ENCODE measurements at regions not wholly inside any gene's neighbourhood (a gene's known extent, or its start where the extent isn't known, plus 50 kb on each side); places are given as distances from the start of the nearest gene placed in this dataset.

DNA sequence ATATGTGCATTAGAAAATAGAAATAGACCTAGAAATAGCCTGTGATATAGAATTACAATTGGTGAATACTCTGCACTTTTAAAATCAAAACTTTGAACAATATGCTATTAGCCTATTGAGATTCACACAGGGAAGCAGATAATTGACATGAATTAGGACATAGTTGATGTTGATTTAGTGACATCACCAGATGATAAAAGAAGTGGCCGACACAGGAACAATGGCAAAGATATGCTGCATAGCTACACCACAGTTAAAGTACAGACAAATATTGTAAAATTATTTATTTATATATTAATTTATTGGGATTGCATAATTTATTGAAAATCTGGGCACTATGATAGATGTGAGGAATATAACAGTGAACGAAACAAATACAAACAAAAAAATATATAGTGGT, 261.5 kb upstream of the CCNH start:
- DNase-seq (ENCODE audit: extremely low spot score): no peak
- TF ChIP-seq, protein P1, sequence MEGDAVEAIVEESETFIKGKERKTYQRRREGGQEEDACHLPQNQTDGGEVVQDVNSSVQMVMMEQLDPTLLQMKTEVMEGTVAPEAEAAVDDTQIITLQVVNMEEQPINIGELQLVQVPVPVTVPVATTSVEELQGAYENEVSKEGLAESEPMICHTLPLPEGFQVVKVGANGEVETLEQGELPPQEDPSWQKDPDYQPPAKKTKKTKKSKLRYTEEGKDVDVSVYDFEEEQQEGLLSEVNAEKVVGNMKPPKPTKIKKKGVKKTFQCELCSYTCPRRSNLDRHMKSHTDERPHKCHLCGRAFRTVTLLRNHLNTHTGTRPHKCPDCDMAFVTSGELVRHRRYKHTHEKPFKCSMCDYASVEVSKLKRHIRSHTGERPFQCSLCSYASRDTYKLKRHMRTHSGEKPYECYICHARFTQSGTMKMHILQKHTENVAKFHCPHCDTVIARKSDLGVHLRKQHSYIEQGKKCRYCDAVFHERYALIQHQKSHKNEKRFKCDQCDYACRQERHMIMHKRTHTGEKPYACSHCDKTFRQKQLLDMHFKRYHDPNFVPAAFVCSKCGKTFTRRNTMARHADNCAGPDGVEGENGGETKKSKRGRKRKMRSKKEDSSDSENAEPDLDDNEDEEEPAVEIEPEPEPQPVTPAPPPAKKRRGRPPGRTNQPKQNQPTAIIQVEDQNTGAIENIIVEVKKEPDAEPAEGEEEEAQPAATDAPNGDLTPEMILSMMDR (IDR thresholded peaks at IDR 0.05; ENCODE audit: control extremely low read depth, extremely low read depth, low read depth, missing control alignments): no peak
- CTCF ChIA-PET: interaction anchor here (1.4 kb wide), 1 partner anchor 9 kb away, joined by 3 read pairs; no protein-coding TSS in a partner anchor
- POLR2A ChIA-PET: no interaction called here

DNA sequence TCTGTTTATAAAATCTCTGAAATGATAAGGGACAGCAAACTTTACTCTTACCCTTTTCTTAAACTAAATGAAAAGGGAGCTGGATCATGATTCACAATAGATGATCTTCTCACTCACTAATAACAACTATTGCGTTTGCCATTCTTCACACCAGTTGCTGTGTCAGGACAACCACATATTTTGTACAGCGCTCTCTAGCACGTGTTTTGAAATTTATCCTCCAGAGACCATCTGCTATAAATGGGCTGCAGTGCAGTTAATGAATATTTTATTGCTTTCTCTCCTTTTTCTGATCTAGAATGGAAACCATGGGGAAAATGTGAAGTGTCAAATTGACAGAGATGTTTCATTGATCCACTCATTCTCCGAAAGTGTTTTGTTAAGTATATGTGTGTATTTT, 258.4 kb upstream of the CCNH start:
- no peak for DNase-seq (ENCODE audit: extremely low spot score)
- TF ChIP-seq, protein P1 (IDR thresholded peaks at IDR 0.05; ENCODE audit: control extremely low read depth, extremely low read depth, low read depth, missing control alignments): no peak
- ChIA-PET POLR2A (no interaction called here), CTCF (no interaction called here)

DNA sequence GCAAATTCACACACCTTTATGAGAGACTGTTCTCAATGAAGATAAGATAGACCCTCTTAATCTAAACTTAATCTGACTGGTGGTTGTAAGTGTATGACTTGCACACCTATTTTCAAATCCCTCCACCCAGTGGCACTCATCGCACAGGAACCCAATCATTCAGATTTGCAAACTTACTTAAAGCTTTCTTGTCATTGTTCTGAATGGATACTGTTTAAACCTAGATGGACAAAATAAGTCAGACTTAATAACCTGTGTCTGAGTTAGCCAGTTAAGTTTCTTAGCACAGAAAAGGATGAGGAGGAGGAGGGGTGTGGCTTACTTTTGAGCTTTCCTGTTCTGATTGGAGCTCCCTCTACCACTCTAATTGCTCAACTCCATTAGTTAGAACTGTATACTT, 252.4 kb upstream of the CCNH start:
- CTCF ChIA-PET: interaction anchor here (1.1 kb wide), 1 partner anchor 9 kb away, joined by 3 read pairs; no protein-coding TSS in a partner anchor
- DNase-seq (ENCODE audit: extremely low spot score): no peak
- TF ChIP-seq, protein P1 (IDR thresholded peaks at IDR 0.05; ENCODE audit: control extremely low read depth, extremely low read depth, low read depth, missing control alignments): no peak
- POLR2A ChIA-PET: no interaction called here

DNA sequence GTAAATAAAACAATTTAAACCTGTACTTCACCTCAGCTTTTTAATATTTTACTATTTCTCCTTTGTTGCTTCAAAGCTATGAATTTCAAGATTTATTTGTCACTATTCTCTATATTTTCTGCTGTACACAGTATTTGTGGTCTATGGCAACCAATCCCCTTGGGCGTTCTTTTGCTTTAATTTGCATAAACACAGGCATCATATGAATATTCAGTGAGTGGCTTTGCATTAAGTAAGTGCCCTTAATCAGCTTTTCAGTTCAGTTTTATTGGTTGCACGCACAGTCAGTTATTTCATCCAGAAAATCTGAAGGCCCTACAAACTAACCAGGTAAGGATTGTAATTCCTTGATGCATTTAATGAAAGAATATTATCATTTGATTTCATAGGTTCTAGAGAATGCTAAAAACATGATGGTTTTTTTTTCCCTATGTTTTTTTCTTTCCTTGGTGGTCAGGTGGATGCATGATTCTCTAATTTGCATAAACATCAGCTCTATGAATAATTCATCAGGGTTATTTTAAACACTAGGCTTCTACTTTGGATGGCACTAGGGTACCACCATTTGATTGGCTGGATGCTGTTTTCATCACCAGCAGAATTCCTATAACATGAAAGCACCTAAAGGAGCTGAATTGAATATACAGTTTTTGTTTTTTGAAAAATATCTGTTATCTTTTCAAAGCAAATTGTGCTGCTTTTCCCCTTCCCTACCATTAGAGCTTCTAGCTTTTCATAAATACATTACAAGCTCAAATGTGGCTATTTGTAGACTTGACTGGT, 249.2 kb upstream of the CCNH start:
- no peak for DNase-seq (ENCODE audit: extremely low spot score)
- ChIA-PET POLR2A (no interaction called here), CTCF (interaction anchor here (1.5 to 1.6 kb wide), 2 partner anchors 26 to 62 kb away, joined by 3 read pairs; no protein-coding TSS in a partner anchor)
- TF ChIP-seq, protein P1 (IDR thresholded peaks at IDR 0.05; ENCODE audit: control extremely low read depth, extremely low read depth, low read depth, missing control alignments): no peak

DNA sequence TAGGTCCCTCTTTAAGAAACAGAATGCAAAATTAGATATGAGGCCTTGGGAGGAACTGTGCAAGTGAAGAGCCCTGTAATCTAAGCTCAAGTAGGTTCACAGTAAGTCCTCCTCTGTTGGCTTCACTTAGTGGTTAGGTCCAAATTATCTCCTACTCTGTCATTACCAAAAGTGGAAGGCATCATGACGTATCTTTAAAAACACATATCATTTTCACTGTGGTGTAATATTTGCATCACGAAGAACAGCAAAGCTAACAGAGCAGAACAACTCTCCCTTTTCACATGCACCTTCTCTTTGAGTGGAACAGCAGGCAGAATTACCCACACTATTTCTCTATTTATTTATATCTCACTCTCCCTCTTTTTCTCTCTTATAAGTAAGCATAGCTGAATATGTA, 240.5 kb upstream of the CCNH start:
- CTCF ChIA-PET: interaction anchor here (1.2 kb wide), 1 partner anchor 13 kb away, joined by 3 read pairs; no protein-coding TSS in a partner anchor
- no peak for DNase-seq (ENCODE audit: extremely low spot score)
- POLR2A ChIA-PET: no interaction called here
- TF ChIP-seq, protein P1 (IDR thresholded peaks at IDR 0.05; ENCODE audit: control extremely low read depth, extremely low read depth, low read depth, missing control alignments): no peak

DNA sequence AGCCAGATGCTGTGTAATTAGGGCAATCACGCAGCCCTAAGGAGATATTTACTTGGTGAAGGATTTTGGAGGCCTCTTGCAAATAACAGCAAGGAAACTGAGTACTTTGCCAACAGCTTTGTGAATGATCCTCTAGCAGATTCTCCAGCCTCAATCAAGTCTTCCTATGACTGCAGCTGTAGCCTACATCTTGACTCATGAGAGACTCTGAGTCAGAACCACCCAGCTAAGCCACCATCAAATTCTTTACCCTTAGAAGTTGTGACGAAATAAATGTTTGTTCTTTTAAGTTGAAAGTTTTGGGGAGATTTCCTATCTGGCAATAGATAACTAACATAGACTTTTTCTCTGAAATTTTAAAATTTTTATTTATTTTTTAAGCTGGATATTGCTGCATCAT, 237.6 kb upstream of the CCNH start:
- DNase-seq (ENCODE audit: extremely low spot score): no peak
- CTCF ChIA-PET: no interaction called here
- POLR2A ChIA-PET: no interaction called here
- TF ChIP-seq, protein P1 (IDR thresholded peaks at IDR 0.05; ENCODE audit: control extremely low read depth, extremely low read depth, low read depth, missing control alignments): no peak

Measured in GM10248 (cell line).